ENCODE measurements at regions not wholly inside any gene's neighbourhood (a gene's known extent, or its start where the extent isn't known, plus 50 kb on each side); places are given as distances from the start of the nearest gene placed in this dataset.

- TF ChIP-seq, protein P1, sequence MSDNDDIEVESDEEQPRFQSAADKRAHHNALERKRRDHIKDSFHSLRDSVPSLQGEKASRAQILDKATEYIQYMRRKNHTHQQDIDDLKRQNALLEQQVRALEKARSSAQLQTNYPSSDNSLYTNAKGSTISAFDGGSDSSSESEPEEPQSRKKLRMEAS (IDR thresholded peaks at IDR 0.05) = no peak
- TF ChIP-seq RAD21 (IDR thresholded peaks at IDR 0.05; ENCODE audit: low read depth) = no peak
- no peak for TF ChIP-seq TAF1 (IDR thresholded peaks at IDR 0.05; ENCODE audit: low read depth)
- TF ChIP-seq, protein P2, sequence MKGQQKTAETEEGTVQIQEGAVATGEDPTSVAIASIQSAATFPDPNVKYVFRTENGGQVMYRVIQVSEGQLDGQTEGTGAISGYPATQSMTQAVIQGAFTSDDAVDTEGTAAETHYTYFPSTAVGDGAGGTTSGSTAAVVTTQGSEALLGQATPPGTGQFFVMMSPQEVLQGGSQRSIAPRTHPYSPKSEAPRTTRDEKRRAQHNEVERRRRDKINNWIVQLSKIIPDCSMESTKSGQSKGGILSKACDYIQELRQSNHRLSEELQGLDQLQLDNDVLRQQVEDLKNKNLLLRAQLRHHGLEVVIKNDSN (IDR thresholded peaks at IDR 0.05) = no peak
- TF ChIP-seq, protein P3, sequence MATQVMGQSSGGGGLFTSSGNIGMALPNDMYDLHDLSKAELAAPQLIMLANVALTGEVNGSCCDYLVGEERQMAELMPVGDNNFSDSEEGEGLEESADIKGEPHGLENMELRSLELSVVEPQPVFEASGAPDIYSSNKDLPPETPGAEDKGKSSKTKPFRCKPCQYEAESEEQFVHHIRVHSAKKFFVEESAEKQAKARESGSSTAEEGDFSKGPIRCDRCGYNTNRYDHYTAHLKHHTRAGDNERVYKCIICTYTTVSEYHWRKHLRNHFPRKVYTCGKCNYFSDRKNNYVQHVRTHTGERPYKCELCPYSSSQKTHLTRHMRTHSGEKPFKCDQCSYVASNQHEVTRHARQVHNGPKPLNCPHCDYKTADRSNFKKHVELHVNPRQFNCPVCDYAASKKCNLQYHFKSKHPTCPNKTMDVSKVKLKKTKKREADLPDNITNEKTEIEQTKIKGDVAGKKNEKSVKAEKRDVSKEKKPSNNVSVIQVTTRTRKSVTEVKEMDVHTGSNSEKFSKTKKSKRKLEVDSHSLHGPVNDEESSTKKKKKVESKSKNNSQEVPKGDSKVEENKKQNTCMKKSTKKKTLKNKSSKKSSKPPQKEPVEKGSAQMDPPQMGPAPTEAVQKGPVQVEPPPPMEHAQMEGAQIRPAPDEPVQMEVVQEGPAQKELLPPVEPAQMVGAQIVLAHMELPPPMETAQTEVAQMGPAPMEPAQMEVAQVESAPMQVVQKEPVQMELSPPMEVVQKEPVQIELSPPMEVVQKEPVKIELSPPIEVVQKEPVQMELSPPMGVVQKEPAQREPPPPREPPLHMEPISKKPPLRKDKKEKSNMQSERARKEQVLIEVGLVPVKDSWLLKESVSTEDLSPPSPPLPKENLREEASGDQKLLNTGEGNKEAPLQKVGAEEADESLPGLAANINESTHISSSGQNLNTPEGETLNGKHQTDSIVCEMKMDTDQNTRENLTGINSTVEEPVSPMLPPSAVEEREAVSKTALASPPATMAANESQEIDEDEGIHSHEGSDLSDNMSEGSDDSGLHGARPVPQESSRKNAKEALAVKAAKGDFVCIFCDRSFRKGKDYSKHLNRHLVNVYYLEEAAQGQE (IDR thresholded peaks at IDR 0.05; ENCODE audit: low read depth) = no peak
- TF ChIP-seq FOXM1 (IDR thresholded peaks at IDR 0.05; ENCODE audit: borderline replicate concordance, low read depth) = no peak
- TF ChIP-seq ZBTB7A (IDR thresholded peaks at IDR 0.05; ENCODE audit: low read depth) = no peak
These were observed 263.3 kb upstream of the POU2AF2 start for GRCh38 chr11:110982214-110982613.

Data from Ishikawa (cell line).